GM23338 (cell line): ENCODE measurements at regions not wholly inside any gene's neighbourhood (a gene's known extent, or its start where the extent isn't known, plus 50 kb on each side); places are given as distances from the start of the nearest gene placed in this dataset.

Experiments
- ATAC-seq: fragments of 200-7000 bp; cut with Tn5 transposase; 3 replicates; pipeline ENCODE4 v1.9.1; 2020
- DNase-seq: peaks from one replicate; pipeline ENCODE4 v3.0.0-alpha.2; 2015; ENCODE audit warnings: low spot score
- H2AFZ ChIP-seq: fragments of 200-600 bp; sonication (generic); 2 replicates; pipeline ENCODE4 v1.8.0; 2016; ENCODE audit warnings: antibody characterized with exemption, mild to moderate bottlenecking, moderate library complexity
- H3F3A ChIP-seq: fragments of 200-600 bp; sonication (generic); replicated peaks from 2 replicates; pipeline ENCODE4 v1.8.0; 2017; ENCODE audit warnings: antibody characterized with exemption, mixed run types, low read depth
- H3K27ac ChIP-seq: fragments of 200-600 bp; sonication (generic); 2 replicates; pipeline ENCODE4 v1.6.1; 2016; ENCODE audit warnings: low read depth
- H3K27me3 ChIP-seq: fragments of 200-600 bp; sonication (generic); 2 replicates; pipeline ENCODE4 v1.8.0; 2016; ENCODE audit warnings: mild to moderate bottlenecking, mixed run types, moderate library complexity; ENCODE audit not compliant: insufficient read depth
- H3K36me3 ChIP-seq: fragments of 200-600 bp; sonication (generic); 2 replicates; pipeline ENCODE4 v1.8.0; 2016; ENCODE audit warnings: mild to moderate bottlenecking; ENCODE audit not compliant: insufficient read depth
- H3K4me1 ChIP-seq: fragments of 200-600 bp; sonication (generic); 2 replicates; pipeline ENCODE4 v1.8.0; 2016; ENCODE audit warnings: mild to moderate bottlenecking, moderate library complexity; ENCODE audit not compliant: insufficient read depth
- H3K4me2 ChIP-seq: fragments of 200-600 bp; sonication (generic); 2 replicates; pipeline ENCODE4 v1.7.1; 2017; ENCODE audit warnings: mixed run types
- H3K4me3 ChIP-seq: fragments of 200-600 bp; sonication (generic); 2 replicates; pipeline ENCODE4 v1.6.1; 2016; ENCODE audit warnings: mixed run types
- H3K79me2 ChIP-seq: fragments of 200-600 bp; sonication (generic); replicated peaks from 2 replicates; pipeline ENCODE4 v1.8.0; 2017; ENCODE audit warnings: mild to moderate bottlenecking; ENCODE audit not compliant: insufficient read depth
- H3K9me2 ChIP-seq: fragments of 200-600 bp; sonication (generic); 2 replicates; pipeline ENCODE4 v1.8.0; 2017; ENCODE audit not compliant: insufficient read depth
- H4K20me1 ChIP-seq: fragments of 200-600 bp; sonication (generic); replicated peaks from 2 replicates; pipeline ENCODE4 v1.8.0; 2017; ENCODE audit warnings: mild to moderate bottlenecking; ENCODE audit not compliant: insufficient read depth
- H3K27ac Mint-ChIP-seq: 2 replicates; pipeline ENCODE4 v1.8.0; 2020; ENCODE audit warnings: inconsistent platforms, mild to moderate bottlenecking, moderate library complexity, mixed read lengths
- H3K27me3 Mint-ChIP-seq: 3 replicates; pipeline ENCODE4 v1.8.0; 2022; ENCODE audit warnings: low read depth, mild to moderate bottlenecking, moderate library complexity, mixed read lengths, inconsistent platforms; ENCODE audit not compliant: insufficient read depth, poor library complexity
- H3K36me3 Mint-ChIP-seq: 3 replicates; pipeline ENCODE4 v1.8.0; 2021; ENCODE audit warnings: low read depth, mild to moderate bottlenecking, inconsistent platforms, moderate library complexity, mixed read lengths
- H3K4me1 Mint-ChIP-seq: 3 replicates; pipeline ENCODE4 v1.8.0; 2020; ENCODE audit warnings: mild to moderate bottlenecking, inconsistent platforms, mixed read lengths
- H3K4me3 Mint-ChIP-seq: 3 replicates; pipeline ENCODE4 v1.8.0; 2021; ENCODE audit warnings: moderate library complexity, mild to moderate bottlenecking, inconsistent platforms, mixed read lengths
- H3K9me3 Mint-ChIP-seq: 3 replicates; pipeline ENCODE4 v1.8.0; 2020; ENCODE audit warnings: moderate library complexity, mild to moderate bottlenecking, inconsistent platforms, mixed read lengths
- CREB1 ChIP-seq: fragments of 250-450 bp; sonication (Bioruptor Pico); IDR thresholded peaks from 2 replicates; pipeline ENCODE4 v1.5.0; 2020; ENCODE audit warnings: low read depth, mild to moderate bottlenecking, moderate library complexity
- EZH2 ChIP-seq: fragments of 200-600 bp; sonication (generic); IDR thresholded peaks from one replicate; pipeline ENCODE4 v1.8.0; 2017; ENCODE audit warnings: antibody characterized with exemption, mild to moderate bottlenecking, low read depth; ENCODE audit not compliant: unreplicated experiment
- EZH2phosphoT487 ChIP-seq: fragments of 200-600 bp; sonication (generic); IDR thresholded peaks from one replicate; pipeline ENCODE4 v1.8.1; 2018; ENCODE audit warnings: antibody characterized with exemption; ENCODE audit not compliant: unreplicated experiment
- JUNB ChIP-seq: IDR thresholded peaks from one replicate; pipeline ENCODE4 v1.6.1; 2016; ENCODE audit warnings: antibody characterized with exemption; ENCODE audit not compliant: unreplicated experiment
- NANOG ChIP-seq: IDR thresholded peaks from 2 replicates; pipeline ENCODE4 v1.6.1; 2016; ENCODE audit warnings: antibody characterized with exemption, borderline replicate concordance
- POLR2AphosphoS5 ChIP-seq: IDR thresholded peaks from 2 replicates; pipeline ENCODE4 v1.6.1; 2016; ENCODE audit warnings: antibody characterized with exemption, low read depth
- STAT1 ChIP-seq: IDR thresholded peaks from one replicate; pipeline ENCODE4 v1.6.1; 2016; ENCODE audit warnings: antibody characterized with exemption; ENCODE audit not compliant: unreplicated experiment
- ZNF114 ChIP-seq: fragments of 250-450 bp; sonication (Bioruptor Pico); IDR thresholded peaks from 2 replicates; pipeline ENCODE4 v1.5.0; 2020; ENCODE audit warnings: mild to moderate bottlenecking, moderate library complexity
- ZNF331 ChIP-seq: fragments of 250-450 bp; sonication (Bioruptor Pico); IDR thresholded peaks from 2 replicates; pipeline ENCODE4 v1.5.0; 2020; ENCODE audit warnings: low read depth, mild to moderate bottlenecking, moderate library complexity
- TF ChIP-seq, protein P1 (sequence below): fragments of 250-450 bp; sonication (Bioruptor Pico); IDR thresholded peaks from 2 replicates; pipeline ENCODE4 v1.5.0; 2020; ENCODE audit warnings: mild to moderate bottlenecking, moderate library complexity
- TF ChIP-seq, protein P2 (sequence below): IDR thresholded peaks from one replicate; pipeline ENCODE4 v1.6.1; 2018; ENCODE audit warnings: antibody characterized with exemption; ENCODE audit not compliant: unreplicated experiment
- TF ChIP-seq, protein P3 (sequence below): IDR thresholded peaks from 2 replicates; pipeline ENCODE4 v1.6.1; 2016; ENCODE audit warnings: antibody characterized with exemption

DNA sequence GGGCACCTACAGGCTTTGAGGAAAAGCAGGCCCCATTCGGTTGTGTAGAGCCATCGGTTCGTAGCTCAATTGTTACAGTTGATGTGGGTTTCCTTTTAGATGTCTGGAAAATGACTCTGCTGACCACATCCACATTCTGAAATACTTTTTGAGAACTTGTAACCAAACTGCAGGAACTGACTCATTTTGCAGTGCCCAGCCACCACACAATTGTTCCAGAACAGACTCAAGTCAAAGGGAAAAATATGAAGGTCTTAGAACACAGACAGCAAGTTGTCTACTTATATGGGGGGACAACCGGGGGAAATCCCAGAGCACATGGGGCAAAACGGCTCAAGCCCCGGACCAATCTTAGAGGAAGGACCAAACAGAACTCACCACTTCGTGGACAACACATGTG is 557.6 kb upstream of the DIPK2B start (continued):
- TF ChIP-seq, protein P1, sequence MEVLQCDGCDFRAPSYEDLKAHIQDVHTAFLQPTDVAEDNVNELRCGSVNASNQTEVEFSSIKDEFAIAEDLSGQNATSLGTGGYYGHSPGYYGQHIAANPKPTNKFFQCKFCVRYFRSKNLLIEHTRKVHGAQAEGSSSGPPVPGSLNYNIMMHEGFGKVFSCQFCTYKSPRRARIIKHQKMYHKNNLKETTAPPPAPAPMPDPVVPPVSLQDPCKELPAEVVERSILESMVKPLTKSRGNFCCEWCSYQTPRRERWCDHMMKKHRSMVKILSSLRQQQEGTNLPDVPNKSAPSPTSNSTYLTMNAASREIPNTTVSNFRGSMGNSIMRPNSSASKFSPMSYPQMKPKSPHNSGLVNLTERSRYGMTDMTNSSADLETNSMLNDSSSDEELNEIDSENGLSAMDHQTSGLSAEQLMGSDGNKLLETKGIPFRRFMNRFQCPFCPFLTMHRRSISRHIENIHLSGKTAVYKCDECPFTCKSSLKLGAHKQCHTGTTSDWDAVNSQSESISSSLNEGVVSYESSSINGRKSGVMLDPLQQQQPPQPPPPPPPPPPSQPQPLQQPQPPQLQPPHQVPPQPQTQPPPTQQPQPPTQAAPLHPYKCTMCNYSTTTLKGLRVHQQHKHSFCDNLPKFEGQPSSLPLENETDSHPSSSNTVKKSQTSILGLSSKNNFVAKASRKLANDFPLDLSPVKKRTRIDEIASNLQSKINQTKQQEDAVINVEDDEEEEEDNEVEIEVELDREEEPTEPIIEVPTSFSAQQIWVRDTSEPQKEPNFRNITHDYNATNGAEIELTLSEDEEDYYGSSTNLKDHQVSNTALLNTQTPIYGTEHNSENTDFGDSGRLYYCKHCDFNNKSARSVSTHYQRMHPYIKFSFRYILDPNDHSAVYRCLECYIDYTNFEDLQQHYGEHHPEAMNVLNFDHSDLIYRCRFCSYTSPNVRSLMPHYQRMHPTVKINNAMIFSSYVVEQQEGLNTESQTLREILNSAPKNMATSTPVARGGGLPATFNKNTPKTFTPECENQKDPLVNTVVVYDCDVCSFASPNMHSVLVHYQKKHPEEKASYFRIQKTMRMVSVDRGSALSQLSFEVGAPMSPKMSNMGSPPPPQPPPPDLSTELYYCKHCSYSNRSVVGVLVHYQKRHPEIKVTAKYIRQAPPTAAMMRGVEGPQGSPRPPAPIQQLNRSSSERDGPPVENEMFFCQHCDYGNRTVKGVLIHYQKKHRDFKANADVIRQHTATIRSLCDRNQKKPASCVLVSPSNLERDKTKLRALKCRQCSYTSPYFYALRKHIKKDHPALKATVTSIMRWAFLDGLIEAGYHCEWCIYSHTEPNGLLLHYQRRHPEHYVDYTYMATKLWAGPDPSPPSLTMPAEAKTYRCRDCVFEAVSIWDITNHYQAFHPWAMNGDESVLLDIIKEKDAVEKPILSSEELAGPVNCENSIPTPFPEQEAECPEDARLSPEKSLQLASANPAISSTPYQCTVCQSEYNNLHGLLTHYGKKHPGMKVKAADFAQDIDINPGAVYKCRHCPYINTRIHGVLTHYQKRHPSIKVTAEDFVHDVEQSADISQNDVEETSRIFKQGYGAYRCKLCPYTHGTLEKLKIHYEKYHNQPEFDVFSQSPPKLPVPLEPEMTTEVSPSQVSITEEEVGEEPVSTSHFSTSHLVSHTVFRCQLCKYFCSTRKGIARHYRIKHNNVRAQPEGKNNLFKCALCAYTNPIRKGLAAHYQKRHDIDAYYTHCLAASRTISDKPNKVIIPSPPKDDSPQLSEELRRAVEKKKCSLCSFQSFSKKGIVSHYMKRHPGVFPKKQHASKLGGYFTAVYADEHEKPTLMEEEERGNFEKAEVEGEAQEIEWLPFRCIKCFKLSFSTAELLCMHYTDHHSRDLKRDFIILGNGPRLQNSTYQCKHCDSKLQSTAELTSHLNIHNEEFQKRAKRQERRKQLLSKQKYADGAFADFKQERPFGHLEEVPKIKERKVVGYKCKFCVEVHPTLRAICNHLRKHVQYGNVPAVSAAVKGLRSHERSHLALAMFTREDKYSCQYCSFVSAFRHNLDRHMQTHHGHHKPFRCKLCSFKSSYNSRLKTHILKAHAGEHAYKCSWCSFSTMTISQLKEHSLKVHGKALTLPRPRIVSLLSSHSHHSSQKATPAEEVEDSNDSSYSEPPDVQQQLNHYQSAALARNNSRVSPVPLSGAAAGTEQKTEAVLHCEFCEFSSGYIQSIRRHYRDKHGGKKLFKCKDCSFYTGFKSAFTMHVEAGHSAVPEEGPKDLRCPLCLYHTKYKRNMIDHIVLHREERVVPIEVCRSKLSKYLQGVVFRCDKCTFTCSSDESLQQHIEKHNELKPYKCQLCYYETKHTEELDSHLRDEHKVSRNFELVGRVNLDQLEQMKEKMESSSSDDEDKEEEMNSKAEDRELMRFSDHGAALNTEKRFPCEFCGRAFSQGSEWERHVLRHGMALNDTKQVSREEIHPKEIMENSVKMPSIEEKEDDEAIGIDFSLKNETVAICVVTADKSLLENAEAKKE = no peak
- TF ChIP-seq, protein P2, sequence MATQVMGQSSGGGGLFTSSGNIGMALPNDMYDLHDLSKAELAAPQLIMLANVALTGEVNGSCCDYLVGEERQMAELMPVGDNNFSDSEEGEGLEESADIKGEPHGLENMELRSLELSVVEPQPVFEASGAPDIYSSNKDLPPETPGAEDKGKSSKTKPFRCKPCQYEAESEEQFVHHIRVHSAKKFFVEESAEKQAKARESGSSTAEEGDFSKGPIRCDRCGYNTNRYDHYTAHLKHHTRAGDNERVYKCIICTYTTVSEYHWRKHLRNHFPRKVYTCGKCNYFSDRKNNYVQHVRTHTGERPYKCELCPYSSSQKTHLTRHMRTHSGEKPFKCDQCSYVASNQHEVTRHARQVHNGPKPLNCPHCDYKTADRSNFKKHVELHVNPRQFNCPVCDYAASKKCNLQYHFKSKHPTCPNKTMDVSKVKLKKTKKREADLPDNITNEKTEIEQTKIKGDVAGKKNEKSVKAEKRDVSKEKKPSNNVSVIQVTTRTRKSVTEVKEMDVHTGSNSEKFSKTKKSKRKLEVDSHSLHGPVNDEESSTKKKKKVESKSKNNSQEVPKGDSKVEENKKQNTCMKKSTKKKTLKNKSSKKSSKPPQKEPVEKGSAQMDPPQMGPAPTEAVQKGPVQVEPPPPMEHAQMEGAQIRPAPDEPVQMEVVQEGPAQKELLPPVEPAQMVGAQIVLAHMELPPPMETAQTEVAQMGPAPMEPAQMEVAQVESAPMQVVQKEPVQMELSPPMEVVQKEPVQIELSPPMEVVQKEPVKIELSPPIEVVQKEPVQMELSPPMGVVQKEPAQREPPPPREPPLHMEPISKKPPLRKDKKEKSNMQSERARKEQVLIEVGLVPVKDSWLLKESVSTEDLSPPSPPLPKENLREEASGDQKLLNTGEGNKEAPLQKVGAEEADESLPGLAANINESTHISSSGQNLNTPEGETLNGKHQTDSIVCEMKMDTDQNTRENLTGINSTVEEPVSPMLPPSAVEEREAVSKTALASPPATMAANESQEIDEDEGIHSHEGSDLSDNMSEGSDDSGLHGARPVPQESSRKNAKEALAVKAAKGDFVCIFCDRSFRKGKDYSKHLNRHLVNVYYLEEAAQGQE = no peak

DNA sequence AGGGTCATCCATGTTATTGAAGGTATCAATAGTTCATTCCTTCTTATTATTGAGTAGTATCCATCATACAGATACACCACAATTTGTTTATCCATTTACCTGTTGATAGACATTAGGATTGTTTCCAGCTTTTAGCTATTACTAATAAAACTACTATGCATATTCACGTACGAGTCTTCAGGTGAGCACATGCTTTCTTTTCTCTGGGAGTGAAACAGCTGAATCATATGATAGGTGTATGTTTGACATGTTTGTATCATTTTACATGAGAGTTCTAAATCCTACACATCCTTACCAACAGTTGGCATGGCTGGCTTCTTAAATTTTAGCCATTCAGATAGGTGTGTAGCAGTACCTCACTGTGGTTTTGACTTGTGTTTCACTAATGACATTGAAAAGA is 556.6 kb upstream of the DIPK2B start:
- H3K4me1 Mint-ChIP-seq = peaks cover 37% of the 10 kb centered on the region; the same call in 2 of the 3 replicates
- Histone ChIP-seq H3K4me2 (no peak overlapping the region), H3K4me1 (peaks cover 2% of the 10 kb centered on the region; the same call in 1 of the 2 replicates), H3K9me2 (no peaks in the 10 kb centered on the region), H4K20me1 (peaks cover 7% of the 10 kb centered on the region), H3K79me2 (peaks cover 95% of the 10 kb centered on the region), H3F3A (no peaks in the 10 kb centered on the region), H3K27me3 (no peaks in the 10 kb centered on the region), H3K27ac (no peak overlapping the region), H3K36me3 (no peaks in the 10 kb centered on the region), H2AFZ (no peak overlapping the region), H3K4me3 (no peak overlapping the region)
- no peak for DNase-seq
- H3K27me3 Mint-ChIP-seq = peaks cover 4% of the 10 kb centered on the region
- no peaks in the 10 kb centered on the region for H3K9me3 Mint-ChIP-seq
- no peak overlapping the region for H3K27ac Mint-ChIP-seq
- no peak overlapping the region for H3K4me3 Mint-ChIP-seq
- peaks cover 34% of the 10 kb centered on the region for H3K36me3 Mint-ChIP-seq
- ATAC-seq = no peak
- TF ChIP-seq JUNB (no peak), EZH2phosphoT487 (no peak), NANOG (no peak), POLR2AphosphoS5 (no peak), STAT1 (no peak), ZNF114 (no peak), EZH2 (no peak), CREB1 (CRISPR knock-in tag) (no peak), ZNF331 (CRISPR knock-in tag) (no peak)
- TF ChIP-seq, protein P3, sequence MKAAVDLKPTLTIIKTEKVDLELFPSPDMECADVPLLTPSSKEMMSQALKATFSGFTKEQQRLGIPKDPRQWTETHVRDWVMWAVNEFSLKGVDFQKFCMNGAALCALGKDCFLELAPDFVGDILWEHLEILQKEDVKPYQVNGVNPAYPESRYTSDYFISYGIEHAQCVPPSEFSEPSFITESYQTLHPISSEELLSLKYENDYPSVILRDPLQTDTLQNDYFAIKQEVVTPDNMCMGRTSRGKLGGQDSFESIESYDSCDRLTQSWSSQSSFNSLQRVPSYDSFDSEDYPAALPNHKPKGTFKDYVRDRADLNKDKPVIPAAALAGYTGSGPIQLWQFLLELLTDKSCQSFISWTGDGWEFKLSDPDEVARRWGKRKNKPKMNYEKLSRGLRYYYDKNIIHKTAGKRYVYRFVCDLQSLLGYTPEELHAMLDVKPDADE = no peak
- TF ChIP-seq, protein P2 = no peak
